SK-N-MC (cell line): ENCODE measurements at regions not wholly inside any gene's neighbourhood (a gene's known extent, or its start where the extent isn't known, plus 50 kb on each side); places are given as distances from the start of the nearest gene placed in this dataset.

ENCODE experiments used
- EZH2 ChIP-seq: fragments of 200-600 bp; sonication (generic); IDR thresholded peaks from one replicate; pipeline ENCODE4 v1.6.1; 2017; ENCODE audit warnings: antibody characterized with exemption
- POLR2AphosphoS5 ChIP-seq: IDR thresholded peaks from 2 replicates; pipeline ENCODE4 v1.6.1; 2012; ENCODE audit warnings: mild to moderate bottlenecking, low read depth, low read length, borderline replicate concordance

DNA sequence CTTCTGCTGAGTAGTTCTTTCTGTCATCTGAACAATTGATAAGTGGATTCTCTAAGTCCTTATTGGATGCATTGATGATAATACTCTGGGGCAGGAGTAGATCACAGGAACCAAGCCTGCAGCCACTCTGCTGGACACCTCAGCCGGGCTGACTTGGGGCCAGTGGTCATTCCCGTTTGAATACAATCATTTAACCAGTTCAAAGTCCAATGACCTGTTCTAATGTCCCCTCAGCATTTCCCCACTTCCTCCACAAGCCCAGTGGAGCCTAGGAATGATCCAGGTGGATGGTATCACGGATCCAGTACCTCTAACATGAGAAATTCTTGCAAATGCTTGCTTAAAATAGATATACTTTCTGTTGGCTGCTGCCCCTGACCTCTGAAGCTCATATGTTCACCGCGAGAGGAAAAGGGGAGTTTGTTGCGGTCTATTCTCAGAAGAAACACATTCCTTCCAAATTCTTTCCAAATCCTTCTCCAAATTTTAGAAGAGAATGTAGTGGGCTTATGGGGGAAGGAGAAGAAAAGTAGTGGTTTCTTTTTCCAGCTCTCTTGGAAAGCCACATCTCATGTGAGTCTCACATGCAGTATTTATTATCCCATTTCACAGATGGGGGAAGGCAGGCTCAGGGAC is 170.9 kb downstream of the INHBB start:
- no peak for TF ChIP-seq POLR2AphosphoS5
- TF ChIP-seq EZH2, result no peak
